LNCaP clone FGC (cell line): ENCODE measurements at regions not wholly inside any gene's neighbourhood (a gene's known extent, or its start where the extent isn't known, plus 50 kb on each side); places are given as distances from the start of the nearest gene placed in this dataset.

Experiments
- DNase-seq: peaks from one replicate; pipeline ENCODE4 v3.0.0-alpha.2; 2011; ENCODE audit warnings: low read depth
- H3K4me3 ChIP-seq: 2 replicates; pipeline ENCODE4 v1.5.1; 2011; ENCODE audit warnings: mild to moderate bottlenecking, low read depth, low read length, control low read depth
- CTCF ChIP-seq: IDR thresholded peaks from 2 replicates; pipeline ENCODE4 v1.5.1; 2012; ENCODE audit warnings: mild to moderate bottlenecking; ENCODE audit not compliant: control insufficient read depth, insufficient read depth; ENCODE audit errors: extremely low read depth

- TF ChIP-seq CTCF, result no peak
- DNase-seq, result no peak
These were observed 186.8 kb upstream of the CXCL12 start for GRCh38 chr10:44571701-44572100.

GRCh38 chr10:44572146-44572545 is 187.2 kb upstream of the CXCL12 start:
- TF ChIP-seq CTCF, result no peak
- H3K4me3 ChIP-seq, result no peak overlapping the region
- DNase-seq, result no peak

More at GRCh38 chr10:44571701-44572100, 186.8 kb upstream of the CXCL12 start:
- H3K4me3 ChIP-seq, result no peak overlapping the region

- TF ChIP-seq CTCF, result no peak
- H3K4me3 ChIP-seq, result no peak overlapping the region
- no peak for DNase-seq
These were observed 188.9 kb upstream of the CXCL12 start for GRCh38 chr10:44573821-44574220.

- TF ChIP-seq CTCF, result no peak
- H3K4me3 ChIP-seq, result no peak overlapping the region
- no peak for DNase-seq
These were observed 189.9 kb upstream of the CXCL12 start for GRCh38 chr10:44574596-44575480.

- TF ChIP-seq CTCF, result no peak
- DNase-seq, result no peak
- no peak overlapping the region for H3K4me3 ChIP-seq
These were observed 190.9 kb upstream of the CXCL12 start for GRCh38 chr10:44575601-44576380.

- H3K4me3 ChIP-seq, result no peak overlapping the region
- no peak for TF ChIP-seq CTCF
- no peak for DNase-seq
These were observed 191.8 kb upstream of the CXCL12 start for GRCh38 chr10:44576702-44577191.
